ENCODE measurements at regions not wholly inside any gene's neighbourhood (a gene's known extent, or its start where the extent isn't known, plus 50 kb on each side); places are given as distances from the start of the nearest gene placed in this dataset.

DNA sequence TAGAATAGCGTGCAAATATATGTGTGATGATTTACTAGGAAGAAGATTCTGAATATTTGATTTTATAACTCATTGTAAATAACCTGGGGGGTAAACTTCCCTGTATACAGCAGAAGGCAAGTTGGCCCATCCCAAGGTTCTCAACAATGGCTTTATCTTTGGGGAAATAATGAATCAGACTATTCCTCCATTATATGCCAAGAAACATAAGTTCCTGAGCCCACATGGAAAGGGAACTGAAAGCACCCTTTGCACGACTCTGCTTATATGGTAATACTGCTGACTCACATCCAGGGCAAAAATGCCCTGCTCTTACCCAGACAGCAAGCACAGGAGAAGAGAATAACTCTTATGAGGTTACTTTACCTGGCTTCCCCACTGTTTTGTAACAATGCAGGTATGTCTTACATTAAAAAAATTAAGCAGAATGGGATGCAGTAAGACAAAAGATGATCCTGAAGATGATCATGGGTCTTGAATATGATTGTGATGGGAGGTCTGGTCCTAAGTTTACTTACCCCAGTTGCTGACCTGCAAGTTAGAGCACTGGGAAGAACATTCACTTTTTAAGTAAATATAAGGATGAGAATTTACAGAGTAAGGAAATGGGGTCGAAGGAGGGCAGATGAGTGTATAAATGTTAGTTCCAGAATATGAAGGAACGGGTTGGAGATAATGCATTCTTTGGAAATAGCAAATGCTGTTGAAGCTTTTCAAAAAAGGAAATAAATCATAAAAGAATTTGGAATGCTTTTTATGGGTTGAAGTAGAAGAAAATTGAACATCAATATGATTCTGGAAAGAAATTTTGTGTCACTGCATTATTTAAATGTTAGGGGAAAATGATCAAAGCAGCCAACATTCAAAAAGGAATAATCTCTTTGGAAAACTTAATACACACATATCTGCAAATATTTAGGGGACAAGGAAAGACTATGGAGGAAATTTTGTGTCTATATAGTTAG is 428.4 kb upstream of the MPDZ start:
- TF ChIP-seq CTCF (IDR thresholded peaks at IDR 0.05): no peak
- no peak for TF ChIP-seq POLR2AphosphoS5 (IDR thresholded peaks at IDR 0.05)

Data from sigmoid colon (tissue), 4 donors.